ENCODE measurements at regions not wholly inside any gene's neighbourhood (a gene's known extent, or its start where the extent isn't known, plus 50 kb on each side); places are given as distances from the start of the nearest gene placed in this dataset.

- no peak for TF ChIP-seq CTCF (IDR thresholded peaks at IDR 0.05)
- TF ChIP-seq POLR2A (IDR thresholded peaks at IDR 0.05) = no peak
These were observed 261.3 kb downstream of the KCNRG start for GRCh38 chr13:50276550-50276949.

Measured in body of pancreas (tissue), 4 donors.